ENCODE measurements at regions not wholly inside any gene's neighbourhood (a gene's known extent, or its start where the extent isn't known, plus 50 kb on each side); places are given as distances from the start of the nearest gene placed in this dataset.
"Not testable (repeated sequence)": the region's sequence is repeated elsewhere in the genome, so short reads cannot be mapped to it uniquely, and the experiment has no call there.

DNA sequence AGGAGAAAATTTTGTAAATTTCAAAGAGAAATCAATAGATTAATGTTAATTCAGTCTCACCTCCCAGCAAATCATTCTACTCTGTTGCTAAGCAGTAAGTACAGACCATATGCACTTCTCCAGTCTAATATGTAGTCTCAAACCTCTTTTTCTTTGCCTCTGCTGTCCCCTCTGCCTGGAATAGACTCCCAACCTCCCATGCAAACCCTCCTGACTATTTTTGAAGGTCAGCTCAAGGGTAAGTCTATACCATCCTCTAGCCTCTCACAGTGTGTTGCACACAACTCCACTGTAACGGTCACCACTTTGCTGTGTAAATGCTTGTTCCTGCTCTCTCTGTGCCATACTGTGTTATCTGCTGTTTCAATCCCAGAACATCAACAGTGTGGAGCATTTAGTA is 94.5 kb upstream of the TRIM77 start:
- DNase-seq: not testable (repeated sequence)

GRCh38 chr11:89616161-89616560 is 93.9 kb upstream of the TRIM77 start:
- not testable (repeated sequence) for DNase-seq

GRCh38 chr11:89616999-89617602 is 93.0 kb upstream of the TRIM77 start:
- DNase-seq: not testable (repeated sequence)

GRCh38 chr11:89620721-89621120 is 89.4 kb upstream of the TRIM77 start:
- not testable (repeated sequence) for DNase-seq

DNA sequence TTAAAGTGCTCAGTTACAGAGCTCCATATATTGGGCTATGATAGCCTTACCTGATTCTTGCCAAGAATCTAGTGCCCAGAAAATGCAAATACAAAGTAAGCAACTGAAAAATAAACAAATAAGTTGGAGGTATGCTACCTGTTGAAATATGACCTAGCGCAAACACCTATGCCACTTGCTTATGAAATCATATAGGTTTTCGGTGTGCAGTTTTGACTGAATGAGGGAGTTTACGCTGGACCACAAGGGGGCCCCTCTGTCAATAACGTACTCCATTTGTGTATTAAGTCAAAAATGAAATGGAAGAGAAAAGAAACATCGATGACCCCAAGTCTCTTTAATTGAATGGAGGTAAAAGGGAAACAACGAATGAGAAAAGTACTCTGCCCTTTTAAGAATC is 84.9 kb upstream of the TRIM77 start:
- DNase-seq: no peak

DNA sequence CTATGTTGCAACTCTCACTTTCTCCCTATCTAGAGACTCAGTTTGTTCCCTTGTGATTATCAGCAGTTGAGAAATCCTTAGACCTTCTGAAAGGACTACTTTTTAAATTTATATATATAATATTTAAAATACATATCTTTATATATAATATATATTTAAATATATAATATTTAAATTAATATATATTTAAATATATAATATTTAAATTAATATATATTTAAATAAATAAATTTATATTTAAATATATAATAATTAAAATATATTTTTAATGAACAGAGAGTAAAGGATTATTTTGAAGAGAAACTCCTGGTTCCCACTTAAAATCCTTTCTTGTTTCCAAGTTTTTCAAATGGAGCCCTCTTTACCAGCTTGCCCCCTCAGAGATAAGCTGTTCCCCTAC is 83.7 kb upstream of the TRIM77 start:
- no peak for DNase-seq

DNA sequence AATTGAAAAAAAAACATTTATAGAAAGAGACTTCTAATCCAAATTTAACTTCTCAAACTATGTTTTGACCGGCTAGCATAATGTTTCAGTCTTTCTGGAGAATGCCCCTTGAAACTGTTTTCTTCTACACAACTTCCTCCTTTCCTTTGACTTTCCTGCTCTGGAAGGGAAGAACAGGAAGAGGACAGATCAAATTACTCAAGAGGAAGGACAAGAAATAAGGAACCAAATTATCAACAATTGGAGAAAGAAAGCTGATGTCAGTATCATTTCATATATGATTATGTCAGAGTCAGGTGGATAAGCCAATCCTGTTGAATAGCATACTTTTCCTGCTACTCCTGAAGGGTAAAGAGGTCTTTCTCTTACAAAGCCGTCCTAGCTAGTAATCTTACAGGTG is 83.2 kb upstream of the TRIM77 start:
- not testable (repeated sequence) for DNase-seq

DNA sequence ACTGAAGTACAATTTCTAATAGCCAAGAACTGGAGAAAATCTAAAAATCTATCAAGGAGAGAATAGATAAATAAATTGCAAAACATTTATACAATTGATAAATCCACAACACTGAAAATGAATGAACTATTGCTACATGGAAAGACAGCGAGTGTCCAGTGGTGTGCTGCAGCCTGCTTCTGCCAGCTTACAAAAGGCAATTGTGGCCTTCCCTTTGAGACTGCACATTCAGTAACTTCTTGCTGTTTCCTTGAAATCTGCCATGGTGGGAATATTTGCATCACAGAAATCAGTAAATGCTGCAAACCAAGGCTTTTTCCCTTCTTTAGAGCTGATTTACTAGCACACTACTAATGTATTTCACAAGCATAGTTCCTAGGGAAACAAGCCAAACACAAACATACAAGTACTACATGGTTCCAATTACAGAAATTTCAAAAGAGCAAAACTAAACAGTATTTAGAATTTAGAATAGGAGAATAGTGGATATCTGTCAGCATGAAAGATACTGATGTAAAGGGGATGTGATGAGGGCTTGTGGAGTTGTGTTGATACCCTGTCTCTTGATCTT is 76.9 kb upstream of the TRIM77 start:
- no peak for DNase-seq

DNA sequence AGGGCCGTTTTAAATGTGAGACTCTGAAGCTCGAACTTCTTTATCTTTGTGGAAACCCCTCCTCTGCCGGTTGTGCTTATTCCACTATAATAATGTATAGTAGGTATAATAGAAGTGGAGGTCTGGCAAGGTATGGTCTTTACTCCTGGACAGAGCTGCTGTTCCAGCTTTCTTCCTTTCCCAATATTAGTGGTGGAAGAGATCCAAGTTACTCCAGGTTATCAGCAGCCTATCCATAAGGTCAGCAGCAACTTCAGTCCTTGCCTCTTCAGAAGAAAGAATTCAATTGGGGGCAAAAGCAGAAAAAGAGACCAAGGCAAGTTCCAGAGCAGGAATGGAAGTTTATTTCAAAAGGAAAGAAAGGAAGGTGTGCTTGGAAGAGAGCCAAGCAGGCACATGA is 69.3 kb upstream of the TRIM77 start:
- DNase-seq: not testable (repeated sequence)

DNA sequence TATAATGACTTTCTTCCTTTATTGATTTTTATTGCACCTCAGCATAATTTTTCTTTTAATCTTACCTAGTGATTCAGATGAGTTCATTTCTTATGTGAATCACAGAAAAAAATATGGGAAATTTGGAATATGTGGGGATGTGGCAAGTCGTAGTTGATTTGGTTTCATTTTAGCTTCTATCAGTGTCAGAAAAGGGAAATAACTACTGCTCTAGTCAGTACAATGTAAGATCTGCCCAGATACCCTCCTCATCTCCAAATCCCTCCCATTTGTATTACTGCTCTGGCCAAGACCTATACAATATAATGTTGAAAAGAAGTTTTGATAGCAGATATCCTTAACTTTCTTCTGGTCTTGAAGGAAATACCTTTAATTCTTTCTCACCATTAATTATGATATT is 61.9 kb upstream of the TRIM77 start:
- not testable (repeated sequence) for DNase-seq

DNA sequence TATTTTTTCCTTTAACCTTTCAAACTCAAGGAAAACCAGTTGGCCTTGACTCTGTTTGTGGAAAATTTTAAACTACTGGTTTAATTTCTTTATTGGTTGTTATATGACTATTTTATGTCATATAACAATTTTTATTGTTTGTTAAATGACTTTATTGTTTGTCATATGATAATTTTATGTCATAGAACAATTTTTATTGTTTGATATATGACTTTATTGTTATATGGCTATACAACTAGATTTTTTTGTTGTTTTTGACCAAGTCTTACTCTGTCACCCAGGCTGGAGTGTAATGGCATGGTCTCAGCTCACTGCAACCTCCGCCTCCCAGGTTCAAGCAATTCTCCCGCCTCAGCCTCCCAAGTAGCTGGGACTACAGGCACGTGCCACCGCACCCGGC is 61.1 kb upstream of the TRIM77 start:
- DNase-seq: not testable (repeated sequence)

GRCh38 chr11:89654669-89655068 is 55.4 kb upstream of the TRIM77 start:
- DNase-seq: not testable (repeated sequence)

DNA sequence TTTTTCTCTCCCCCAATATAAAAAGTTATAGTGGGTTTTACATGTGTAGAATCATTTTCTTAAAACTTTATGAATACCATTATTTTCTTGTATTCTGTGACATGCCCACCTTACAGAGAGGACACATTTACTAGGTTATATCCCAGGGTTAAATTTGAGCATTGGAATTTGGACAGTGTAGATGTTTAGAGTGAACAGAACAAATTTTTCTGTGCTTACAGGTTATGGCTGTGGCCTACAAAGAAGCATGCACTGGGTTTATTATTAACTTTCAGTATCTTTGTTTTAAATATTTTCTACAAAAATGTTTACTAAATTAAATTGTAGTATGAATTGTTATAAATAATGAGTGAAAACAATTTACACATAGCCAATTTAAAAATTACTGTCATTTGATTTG is 51.3 kb upstream of the TRIM77 start:
- DNase-seq: not testable (repeated sequence)

GRCh38 chr11:89659414-89659813 is 50.7 kb upstream of the TRIM77 start:
- not testable (repeated sequence) for DNase-seq

GRCh38 chr11:89660234-89660633 is 49.9 kb upstream of the TRIM77 start:
- DNase-seq: no peak

Measured in muscle of arm (tissue), 1 donor.